ENCODE measurements at regions not wholly inside any gene's neighbourhood (a gene's known extent, or its start where the extent isn't known, plus 50 kb on each side); places are given as distances from the start of the nearest gene placed in this dataset.

DNA sequence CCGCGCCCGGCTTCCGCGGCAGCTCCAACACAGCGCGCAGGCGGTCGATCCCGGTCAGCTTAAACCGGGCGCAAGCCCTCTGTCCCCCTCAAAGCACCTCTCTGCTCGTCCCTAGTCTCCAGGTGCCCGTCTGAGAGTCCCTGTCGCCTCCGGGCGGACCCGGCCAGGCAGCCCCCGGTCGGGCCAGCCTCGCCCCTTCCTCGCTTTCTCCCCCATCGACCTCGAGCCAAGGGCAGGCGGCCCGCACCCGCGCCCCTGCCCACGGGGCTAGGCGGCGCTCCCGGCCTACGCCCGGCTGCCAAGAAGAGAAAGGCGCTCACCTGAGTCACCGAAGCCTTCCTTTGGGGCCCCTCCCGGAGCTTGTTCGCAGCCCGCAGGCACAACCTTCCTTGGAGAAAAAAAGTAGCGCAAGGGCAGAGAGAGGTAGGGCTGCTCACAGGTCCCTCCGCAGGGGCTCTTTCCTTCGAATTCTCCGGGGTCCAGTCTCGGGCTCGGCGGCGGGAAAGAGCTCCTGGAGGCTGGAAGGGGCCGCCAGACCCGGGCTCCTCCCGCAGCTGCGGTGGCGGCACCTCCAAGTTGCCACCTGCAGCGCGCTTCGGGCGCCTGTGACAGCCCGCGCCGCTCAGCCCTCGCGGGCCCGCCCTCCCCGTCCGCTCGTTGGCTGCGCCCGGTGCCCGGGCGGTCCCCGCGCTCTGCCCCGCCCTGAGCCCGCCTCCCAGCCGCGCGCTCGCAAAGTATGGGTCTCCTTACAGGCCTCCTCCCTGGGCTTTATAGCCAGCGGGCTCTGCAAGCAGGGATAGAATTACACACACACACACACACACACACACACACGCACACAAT, 86.5 kb upstream of the EPB41L3 start:
- CTCF ChIA-PET = no interaction called here
- TF ChIP-seq EGR1 (IDR thresholded peaks at IDR 0.05; ENCODE audit: low read depth) = no peak
- TF ChIP-seq CEBPB (IDR thresholded peaks at IDR 0.05; ENCODE audit: low read depth) = no peak
- no peak for TF ChIP-seq POLR2A (IDR thresholded peaks at IDR 0.05; ENCODE audit: borderline replicate concordance, extremely low read depth, insufficient read depth, insufficient read length)
- TF ChIP-seq, protein P1, sequence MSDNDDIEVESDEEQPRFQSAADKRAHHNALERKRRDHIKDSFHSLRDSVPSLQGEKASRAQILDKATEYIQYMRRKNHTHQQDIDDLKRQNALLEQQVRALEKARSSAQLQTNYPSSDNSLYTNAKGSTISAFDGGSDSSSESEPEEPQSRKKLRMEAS (IDR thresholded peaks at IDR 0.05) = no peak
- TF ChIP-seq TCF7L2 (IDR thresholded peaks at IDR 0.05; ENCODE audit: borderline replicate concordance, extremely low read depth, insufficient read depth, insufficient read length) = no peak
- TF ChIP-seq ZFX (IDR thresholded peaks at IDR 0.05) = no peak
- TF ChIP-seq CTCF (IDR thresholded peaks at IDR 0.05 in 2 of 3, conservative IDR thresholded peaks at IDR 0.05 in 1 of 3; ENCODE audit: borderline replicate concordance in 1 of 3, insufficient read depth in 1 of 3, low read depth in 2 of 3, low read length in 2 of 3) = no peak
- no peak for TF ChIP-seq ELF1 (IDR thresholded peaks at IDR 0.05; ENCODE audit: borderline replicate concordance, low read depth)
- TF ChIP-seq SRF (IDR thresholded peaks at IDR 0.05; ENCODE audit: low read depth) = no peak
- TF ChIP-seq FOSL1 (IDR thresholded peaks at IDR 0.05; ENCODE audit: low read depth) = no peak
- TF ChIP-seq, protein P2, sequence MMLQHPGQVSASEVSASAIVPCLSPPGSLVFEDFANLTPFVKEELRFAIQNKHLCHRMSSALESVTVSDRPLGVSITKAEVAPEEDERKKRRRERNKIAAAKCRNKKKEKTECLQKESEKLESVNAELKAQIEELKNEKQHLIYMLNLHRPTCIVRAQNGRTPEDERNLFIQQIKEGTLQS (IDR thresholded peaks at IDR 0.05) = no peak
- TF ChIP-seq, protein P3, sequence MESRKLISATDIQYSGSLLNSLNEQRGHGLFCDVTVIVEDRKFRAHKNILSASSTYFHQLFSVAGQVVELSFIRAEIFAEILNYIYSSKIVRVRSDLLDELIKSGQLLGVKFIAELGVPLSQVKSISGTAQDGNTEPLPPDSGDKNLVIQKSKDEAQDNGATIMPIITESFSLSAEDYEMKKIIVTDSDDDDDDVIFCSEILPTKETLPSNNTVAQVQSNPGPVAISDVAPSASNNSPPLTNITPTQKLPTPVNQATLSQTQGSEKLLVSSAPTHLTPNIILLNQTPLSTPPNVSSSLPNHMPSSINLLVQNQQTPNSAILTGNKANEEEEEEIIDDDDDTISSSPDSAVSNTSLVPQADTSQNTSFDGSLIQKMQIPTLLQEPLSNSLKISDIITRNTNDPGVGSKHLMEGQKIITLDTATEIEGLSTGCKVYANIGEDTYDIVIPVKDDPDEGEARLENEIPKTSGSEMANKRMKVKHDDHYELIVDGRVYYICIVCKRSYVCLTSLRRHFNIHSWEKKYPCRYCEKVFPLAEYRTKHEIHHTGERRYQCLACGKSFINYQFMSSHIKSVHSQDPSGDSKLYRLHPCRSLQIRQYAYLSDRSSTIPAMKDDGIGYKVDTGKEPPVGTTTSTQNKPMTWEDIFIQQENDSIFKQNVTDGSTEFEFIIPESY (IDR thresholded peaks at IDR 0.05; ENCODE audit: extremely low read depth, insufficient replicate concordance, low read length) = no peak
- no peak for TF ChIP-seq REST (IDR thresholded peaks at IDR 0.05; ENCODE audit: low read depth)
- no peak for TF ChIP-seq SP1 (IDR thresholded peaks at IDR 0.05; ENCODE audit: low read depth)
- TF ChIP-seq JUND (IDR thresholded peaks at IDR 0.05) = no peak
- TF ChIP-seq CBX3 (IDR thresholded peaks at IDR 0.05; ENCODE audit: low read depth) = no peak
- TF ChIP-seq POLR2AphosphoS5 (IDR thresholded peaks at IDR 0.05; ENCODE audit: low read depth, low read length) = no peak
- RAD21 ChIA-PET (ENCODE audit: low non-redundant PET in 1 of 2, low total read pairs in 2 of 2, uncharacterized antibody in 2 of 2, unreplicated experiment in 2 of 2) = no interaction called here
- H3K27ac ChIP-seq (ENCODE audit: low read depth, low read length) = no peak overlapping the region
- H3K79me2 ChIP-seq (ENCODE audit: insufficient read depth, low read length) = no peaks in the 10 kb centered on the region
- H3K9me3 ChIP-seq (ENCODE audit: control insufficient read depth in 1 of 2, insufficient read depth in 1 of 2, low read depth in 1 of 2, low read length in 2 of 2) = peaks cover 0 to 11% of the 10 kb centered on the region in 2 experiments; a peak in 2 of 4 replicates
- H3K9me2 ChIP-seq (ENCODE audit: insufficient read depth) = no peaks in the 10 kb centered on the region
- H3K27me3 ChIP-seq (ENCODE audit: insufficient read depth, low read length) = no peaks in the 10 kb centered on the region
- H3K4me3 ChIP-seq (replicated peaks in 1 of 2; ENCODE audit: low read depth in 1 of 2, low read length in 2 of 2) = no peak overlapping the region
- no peaks in the 10 kb centered on the region for H3K4me1 ChIP-seq (ENCODE audit: control insufficient read depth in 1 of 2, insufficient read depth in 2 of 2, low read length in 2 of 2)
- H3K9ac ChIP-seq (ENCODE audit: low read length) = no peak overlapping the region
- H2AFZ ChIP-seq (ENCODE audit: low read depth, low read length, poor library complexity, severe bottlenecking) = no peak overlapping the region
- H3K4me2 ChIP-seq (ENCODE audit: low read length) = no peak overlapping the region
- no TSS peak for BruUV-seq (replicated peaks)
- DNase-seq (ENCODE audit: low read depth, low spot score) (no peak), ATAC-seq (no peak)
- no peaks in the 10 kb centered on the region for H4K20me1 ChIP-seq (ENCODE audit: insufficient read depth)
- no peaks in the 10 kb centered on the region for H3K36me3 ChIP-seq (ENCODE audit: control insufficient read depth in 1 of 2, insufficient read depth in 2 of 2, low read length in 2 of 2)
- POLR2A ChIA-PET = no interaction called here
- intact Hi-C loops (cut with micrococcal nuclease) = no loop called here
